HepG2 (cell line): ENCODE measurements at regions not wholly inside any gene's neighbourhood (a gene's known extent, or its start where the extent isn't known, plus 50 kb on each side); places are given as distances from the start of the nearest gene placed in this dataset.

Experiments used
- CBX1 ChIP-seq: IDR thresholded peaks from one replicate; pipeline ENCODE4 v1.6.1; 2016; ENCODE audit warnings: antibody characterized with exemption, low read depth
- EZH2 ChIP-seq: conservative IDR thresholded peaks from 2 replicates; pipeline ENCODE4 v1.6.1; 2012; ENCODE audit warnings: mild to moderate bottlenecking, low read depth, low read length, moderate library complexity
- POLR2AphosphoS2 ChIP-seq: IDR thresholded peaks from 2 replicates; pipeline ENCODE4 v1.6.1; 2011; ENCODE audit warnings: low read depth, low read length, improper control_type of control experiment
- SMARCC2 ChIP-seq: fragments of 450-650 bp; IDR thresholded peaks from 2 replicates; pipeline ENCODE4 v1.6.1; 2017; ENCODE audit warnings: antibody characterized with exemption, mild to moderate bottlenecking

DNA sequence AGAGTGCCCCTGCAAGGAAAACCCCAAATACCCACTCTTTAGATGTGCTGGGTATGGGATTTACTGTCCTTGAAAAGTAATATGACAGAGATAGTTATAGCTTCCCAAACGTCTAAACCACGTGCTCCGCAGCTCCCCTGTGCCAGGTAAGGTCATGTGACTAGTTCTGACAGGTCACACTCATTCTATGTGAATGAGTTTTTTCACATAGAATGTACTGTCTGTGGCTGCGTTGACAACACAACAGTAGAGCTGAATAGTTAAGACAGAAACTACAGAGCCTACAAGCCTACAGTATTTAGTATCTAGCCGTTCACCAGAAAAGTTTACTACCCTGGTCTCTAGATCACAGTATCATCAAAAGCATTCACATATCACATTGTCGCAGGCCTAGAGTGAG lies 236.2 kb downstream of the ETS1 start:
- TF ChIP-seq POLR2AphosphoS2: no peak
- TF ChIP-seq SMARCC2: no peak
- TF ChIP-seq CBX1: no peak
- TF ChIP-seq EZH2: no peak
